Myocyte (in vitro differentiated cells): ENCODE measurements at regions not wholly inside any gene's neighbourhood (a gene's known extent, or its start where the extent isn't known, plus 50 kb on each side); places are given as distances from the start of the nearest gene placed in this dataset.

Source experiments
- DNase-seq: peaks from one replicate; pipeline ENCODE4 v3.0.0-alpha.2; 2012; ENCODE audit warnings: low read depth

DNA sequence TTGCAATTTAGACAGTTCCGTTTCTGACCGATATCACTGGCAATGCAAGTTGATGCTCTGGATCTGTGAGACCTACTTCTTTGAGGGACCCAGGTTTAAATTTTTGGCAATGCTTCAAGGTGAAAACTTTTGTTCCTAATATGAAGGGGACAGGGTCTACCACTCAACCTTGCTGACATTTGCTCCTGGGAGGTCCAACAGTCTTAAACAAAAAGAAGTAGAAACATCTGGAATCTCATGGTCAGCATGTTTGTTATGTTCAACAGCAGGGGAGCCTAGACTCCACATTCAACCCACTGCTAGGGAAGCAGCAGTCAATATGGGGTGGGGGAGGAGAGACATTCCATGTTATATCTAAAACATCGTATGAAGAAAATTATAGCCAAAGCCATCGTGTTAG is 196.4 kb downstream of the SIM1 start:
- no peak for DNase-seq

DNA sequence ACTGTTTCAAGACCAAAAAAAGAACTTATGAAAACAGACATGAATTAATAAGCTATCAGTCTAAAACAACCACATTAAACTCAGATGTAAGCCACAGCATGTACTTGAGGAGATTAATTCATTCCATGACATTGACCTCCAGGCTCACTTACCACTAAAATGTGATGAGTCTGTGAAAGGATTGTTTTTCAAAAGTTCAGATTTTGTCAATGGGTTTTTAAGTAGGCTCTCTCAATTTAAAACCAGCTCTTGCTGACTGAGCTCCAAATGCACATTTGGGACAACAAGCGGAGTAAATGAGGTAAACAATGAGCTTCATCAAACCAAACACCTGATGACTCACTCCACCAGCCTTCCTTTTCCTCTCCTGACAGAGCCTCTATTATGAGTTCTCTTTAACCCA is 197.0 kb downstream of the SIM1 start:
- no peak for DNase-seq

DNA sequence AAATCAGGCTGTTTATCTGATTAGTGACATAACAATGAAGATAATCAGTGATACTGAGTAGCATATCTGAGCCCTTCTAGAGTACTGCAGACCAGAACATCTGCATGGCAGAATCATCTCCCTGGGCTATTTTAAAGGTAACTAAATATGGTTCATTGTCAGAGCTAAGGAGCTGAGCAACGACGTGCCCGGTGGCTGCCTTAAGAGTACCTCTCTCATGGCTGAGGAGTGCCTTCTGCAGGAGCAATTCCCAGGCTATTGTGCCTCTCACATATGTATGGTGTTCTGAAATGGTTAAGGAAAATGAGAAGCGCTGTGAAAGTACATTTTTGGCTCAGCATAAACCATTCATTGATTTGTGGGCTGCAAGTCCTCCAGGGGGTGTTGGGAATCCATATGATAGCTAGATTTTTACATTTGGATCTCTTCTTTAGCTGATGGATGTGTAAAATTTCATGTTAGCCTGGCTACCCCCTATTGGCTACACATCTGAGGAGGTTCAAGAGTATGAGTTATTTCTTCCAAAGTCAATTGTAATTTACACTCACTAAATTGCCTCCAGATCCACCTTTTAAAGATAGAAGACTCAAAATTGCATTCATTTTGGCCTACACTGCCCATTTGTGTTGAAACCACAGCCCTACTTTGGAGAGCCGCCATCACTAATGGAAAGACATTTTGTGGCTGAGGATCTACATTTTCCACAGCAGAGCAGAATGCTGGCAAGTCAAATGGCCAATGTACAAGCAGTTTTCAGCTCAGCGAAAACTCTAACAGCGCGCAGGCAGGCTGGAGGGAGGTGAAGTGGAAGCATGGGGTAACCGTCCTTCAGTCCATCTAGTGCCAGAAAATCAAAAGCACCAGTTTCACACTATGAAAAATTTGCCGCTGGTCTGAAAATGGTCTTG is 198.0 kb downstream of the SIM1 start:
- DNase-seq: peak; percentile 36

DNA sequence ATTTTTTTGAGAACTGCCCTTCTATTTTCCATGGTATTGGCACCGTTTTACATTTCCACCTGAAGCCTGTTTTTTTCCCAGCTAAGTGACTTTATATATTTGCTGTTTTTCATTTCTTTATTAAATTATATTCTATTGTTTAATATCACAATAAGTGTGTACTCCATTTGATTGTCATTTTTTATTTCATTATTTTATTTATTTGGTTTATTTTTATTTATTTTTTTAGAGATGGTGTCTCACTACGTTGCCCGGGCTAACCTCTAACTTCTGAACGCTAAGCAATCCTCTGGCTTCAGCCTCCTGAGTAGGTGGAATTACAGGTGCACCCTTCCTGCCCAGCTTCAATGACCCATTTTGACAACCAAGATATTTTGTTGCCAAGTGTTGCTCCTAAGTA is 202.6 kb downstream of the SIM1 start:
- no peak for DNase-seq

DNA sequence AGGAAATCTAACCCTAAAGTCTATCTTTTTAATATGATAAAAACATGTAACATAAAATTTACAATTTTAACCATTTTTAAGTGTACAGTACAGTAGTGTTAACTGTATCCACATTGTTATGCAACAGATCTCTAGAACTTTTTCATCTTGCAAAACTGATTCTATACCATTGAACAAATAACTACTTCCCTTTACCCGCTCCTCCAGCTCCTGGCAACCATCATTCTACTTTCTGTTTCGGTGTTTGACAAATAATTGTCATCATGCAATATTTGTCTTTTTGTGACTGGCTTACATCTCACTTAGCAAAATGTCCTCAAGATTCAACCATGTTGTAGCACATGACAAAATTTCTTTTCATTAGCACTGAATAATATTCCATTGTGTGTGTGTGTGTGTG is 203.2 kb downstream of the SIM1 start:
- DNase-seq: no peak

DNA sequence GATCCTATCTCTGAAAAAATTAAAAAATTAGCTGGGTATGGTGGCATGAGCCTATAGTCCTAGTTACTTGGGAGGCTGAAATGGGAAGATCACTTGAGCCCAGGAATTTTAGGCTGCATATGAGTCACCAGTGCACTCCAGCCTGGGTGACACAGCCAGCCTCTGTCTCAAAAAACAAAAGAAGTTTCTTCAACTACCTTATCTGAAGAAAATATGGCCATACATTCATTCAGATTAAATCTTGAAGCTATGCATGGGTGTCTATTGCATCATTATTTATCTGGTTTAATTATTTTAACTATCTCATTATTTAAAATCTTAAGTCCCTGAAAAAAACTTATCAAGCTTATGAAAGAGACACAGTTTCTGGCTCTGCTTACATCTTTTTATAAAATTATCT is 204.1 kb downstream of the SIM1 start:
- DNase-seq: no peak

DNA sequence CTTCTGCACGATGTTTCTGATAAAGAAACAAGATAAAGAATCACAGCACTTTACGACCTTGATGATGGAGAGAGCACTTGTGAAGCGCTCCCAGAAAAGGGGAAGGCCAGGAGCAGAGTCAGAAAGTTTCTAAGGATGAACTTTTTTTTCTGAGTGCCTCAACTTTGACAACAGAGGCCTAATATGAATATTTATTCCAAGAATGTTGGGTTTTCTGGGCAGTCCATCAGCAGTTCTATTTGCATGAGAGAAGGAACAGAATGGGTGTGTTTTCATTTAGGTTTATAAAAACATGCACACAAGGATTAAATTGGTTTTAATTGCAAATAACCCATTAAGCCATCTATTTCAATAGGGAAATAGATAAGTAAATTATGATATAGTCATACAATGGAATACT is 204.9 kb downstream of the SIM1 start:
- DNase-seq: no peak

DNA sequence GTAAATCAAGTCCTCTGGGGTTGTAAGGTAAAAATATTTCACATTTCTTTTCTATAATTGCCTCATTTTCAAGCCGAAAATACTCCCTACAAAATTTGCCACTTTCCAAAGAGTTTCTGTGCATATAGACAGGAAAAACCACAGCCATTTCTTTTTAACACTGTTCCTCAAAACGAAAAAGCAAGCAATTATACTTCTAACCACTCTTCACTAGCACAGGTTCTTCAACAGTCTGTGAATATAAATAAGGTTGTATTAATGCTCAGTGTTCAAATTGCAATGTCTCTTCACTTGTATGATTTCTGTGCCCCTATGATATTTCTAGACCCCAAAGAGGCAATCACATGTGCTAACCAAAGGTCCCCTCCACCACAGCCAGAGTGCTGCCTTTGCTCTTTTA is 206.0 kb downstream of the SIM1 start:
- no peak for DNase-seq

DNA sequence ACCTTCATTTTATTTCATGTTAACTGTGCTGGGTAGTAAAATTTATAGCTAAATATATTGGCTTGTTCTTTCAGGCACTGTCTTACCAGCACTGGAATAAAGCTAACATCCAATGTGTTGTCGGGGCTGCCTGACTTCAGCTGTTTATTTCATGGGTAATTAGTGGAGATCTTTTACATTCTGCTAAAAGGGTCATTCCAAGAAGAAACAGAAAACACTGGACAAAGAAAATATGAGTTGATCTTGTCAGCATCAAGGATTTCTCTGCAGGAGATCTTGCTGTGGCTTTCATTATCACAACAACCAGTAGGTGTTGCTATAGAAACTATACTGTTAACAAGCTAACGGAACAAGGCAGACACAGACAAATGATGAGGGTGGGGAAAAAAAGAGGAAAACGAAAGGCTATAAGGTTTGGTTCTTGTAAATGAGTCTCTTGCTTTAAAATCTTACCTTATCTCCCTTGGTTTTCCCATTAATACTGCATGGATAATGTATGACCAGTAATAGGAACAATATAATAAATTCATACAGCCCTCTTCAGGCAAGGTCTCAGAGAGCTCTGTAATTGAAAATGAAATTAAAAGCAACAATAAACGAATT is 206.8 kb downstream of the SIM1 start:
- peak; percentile 52 for DNase-seq

DNA sequence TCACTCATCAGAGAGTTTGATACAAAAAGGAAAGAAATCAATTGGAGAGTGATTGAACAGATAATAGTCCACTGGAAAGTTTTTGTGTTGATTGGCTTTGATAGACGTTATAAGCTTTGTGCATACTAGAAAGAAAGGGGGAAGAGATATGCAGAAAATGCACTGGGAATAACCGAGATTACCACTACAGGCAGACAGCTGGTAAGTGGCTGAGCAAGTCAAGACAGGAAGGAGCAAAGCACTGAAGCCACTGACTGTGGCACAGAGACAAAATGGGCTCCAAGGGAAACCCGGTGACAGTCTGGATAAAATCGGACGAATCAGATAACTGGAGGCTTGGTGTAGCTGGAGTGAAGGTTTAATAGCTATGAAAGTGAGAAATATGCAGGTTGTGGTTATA is 209.0 kb downstream of the SIM1 start:
- peak; percentile 77 for DNase-seq

DNA sequence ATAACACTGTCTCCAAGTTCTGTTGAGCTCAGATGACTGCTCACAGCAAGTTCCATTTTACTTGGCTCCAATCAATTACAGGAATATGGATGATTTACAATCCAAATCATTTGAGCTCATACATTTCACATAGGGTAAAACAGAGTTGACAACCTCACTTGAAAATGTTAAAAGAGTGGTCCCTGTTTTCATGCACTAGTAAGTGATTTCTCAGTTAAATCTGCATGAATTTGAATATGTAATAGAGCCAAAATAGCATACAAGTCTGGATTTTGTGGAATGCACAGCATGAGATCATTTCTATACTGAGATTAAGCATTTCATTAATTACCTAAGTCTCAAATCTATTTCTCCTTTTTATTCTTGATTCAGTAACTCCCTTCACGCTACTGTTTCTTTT is 217.6 kb downstream of the SIM1 start:
- DNase-seq: no peak

DNA sequence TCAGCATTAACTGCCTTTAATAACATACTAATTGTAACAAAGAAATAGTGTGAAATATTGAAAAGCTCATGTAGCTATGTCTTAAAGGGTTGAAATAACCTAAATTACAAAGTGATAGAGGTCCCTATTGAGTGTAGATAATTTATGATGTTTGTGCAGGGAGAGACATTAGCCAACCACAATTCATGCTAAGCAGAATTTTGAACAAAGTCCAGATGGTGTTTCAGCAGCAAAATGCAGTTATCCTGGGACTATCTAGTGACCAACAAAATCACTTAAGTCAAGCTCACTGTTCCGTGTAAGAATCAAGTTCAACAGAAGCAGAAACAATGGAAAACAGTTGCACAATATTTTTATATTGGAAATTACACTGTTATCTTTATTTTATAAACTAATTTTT is 218.5 kb downstream of the SIM1 start:
- DNase-seq: no peak

DNA sequence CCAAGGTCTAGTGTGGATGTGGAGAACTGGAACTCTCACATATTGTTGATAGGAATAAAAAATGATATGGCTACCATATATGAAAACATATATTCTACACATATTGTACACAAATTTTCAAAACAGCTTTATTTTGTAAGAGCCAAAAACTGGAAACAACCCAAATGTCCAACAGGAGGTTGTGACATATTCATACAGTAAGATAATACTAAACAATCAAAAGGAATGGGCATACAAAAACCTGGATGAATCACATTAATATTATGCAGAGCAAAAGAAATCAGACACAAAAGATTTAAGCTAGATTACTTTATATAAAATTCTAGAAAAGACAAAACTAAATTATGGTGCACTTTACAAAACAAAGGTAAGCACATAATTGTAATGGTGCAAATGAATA is 223.9 kb downstream of the SIM1 start:
- DNase-seq: no peak

DNA sequence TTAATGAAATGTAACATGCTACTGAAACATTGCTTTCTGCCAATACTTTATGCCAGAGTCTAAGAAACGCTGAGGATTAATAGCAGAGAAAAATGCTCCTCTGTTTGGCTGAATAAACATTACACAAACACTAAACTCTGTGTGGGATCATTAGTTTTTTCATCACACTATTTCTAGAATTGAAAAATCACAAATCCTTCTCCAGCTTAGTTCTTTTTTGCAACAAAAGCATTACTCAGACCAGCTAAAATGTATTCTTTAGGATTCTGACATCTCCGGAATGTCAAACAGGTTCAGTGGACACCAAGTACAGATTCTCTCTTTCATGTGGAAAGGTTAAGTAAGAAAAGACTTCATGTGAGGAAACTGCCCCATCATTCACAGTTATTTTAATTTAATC is 226.9 kb downstream of the SIM1 start:
- DNase-seq: no peak

DNA sequence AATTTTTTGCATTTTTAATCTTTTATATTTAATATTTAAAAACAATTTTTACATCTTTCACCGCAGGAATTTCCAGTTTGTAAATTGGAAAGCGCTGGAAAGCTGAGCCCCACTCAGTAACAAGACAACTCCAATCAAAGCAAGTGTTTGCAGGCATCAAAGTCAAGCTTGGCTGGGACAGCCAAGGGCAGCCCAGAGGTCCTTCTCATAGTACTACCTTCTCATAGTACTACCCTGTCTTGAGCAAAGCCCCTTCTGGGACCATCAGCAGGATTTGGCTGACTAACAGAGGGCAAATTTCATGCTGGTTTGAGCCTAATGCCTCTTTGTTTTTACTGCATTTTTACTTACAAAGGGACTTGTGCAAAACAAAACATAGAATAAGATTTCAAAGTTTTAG is 228.3 kb downstream of the SIM1 start:
- DNase-seq: no peak

DNA sequence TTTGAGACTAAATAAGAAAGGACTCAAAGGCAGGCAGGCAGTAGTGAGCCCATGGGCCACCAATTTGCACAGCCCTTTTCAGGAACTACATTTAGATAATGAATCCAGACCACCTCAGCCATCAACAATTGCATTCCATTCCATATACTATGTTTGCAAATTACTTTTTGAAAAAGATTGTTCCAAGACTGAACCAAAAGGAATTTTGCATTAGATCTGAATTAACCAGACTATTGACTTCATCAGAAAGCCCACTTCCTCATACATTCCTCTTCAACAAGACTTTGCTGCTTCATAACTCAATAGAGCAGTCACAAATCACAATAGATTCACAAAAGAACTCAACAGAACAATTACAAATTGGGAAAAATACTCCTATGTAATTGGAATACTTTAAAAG is 229.1 kb downstream of the SIM1 start:
- no peak for DNase-seq

DNA sequence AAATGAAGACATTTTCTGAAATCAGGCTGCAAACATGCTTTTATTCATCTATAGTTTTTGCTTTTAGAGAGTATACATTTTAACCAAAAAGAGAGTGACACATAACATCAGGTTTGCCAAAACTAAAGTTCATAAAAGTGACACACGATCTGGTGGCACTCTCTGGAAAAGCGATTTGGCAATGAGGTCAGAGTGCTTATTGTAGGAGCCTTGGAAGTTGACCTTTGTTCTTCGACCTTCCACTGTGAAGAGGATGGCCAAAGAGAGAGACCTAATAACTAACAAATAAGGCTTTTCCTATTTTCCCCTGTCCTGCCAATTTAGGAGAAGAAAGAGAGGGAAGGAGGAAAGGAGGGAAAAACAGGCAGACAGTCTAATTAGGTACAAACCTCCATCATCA is 230.1 kb downstream of the SIM1 start:
- no peak for DNase-seq

DNA sequence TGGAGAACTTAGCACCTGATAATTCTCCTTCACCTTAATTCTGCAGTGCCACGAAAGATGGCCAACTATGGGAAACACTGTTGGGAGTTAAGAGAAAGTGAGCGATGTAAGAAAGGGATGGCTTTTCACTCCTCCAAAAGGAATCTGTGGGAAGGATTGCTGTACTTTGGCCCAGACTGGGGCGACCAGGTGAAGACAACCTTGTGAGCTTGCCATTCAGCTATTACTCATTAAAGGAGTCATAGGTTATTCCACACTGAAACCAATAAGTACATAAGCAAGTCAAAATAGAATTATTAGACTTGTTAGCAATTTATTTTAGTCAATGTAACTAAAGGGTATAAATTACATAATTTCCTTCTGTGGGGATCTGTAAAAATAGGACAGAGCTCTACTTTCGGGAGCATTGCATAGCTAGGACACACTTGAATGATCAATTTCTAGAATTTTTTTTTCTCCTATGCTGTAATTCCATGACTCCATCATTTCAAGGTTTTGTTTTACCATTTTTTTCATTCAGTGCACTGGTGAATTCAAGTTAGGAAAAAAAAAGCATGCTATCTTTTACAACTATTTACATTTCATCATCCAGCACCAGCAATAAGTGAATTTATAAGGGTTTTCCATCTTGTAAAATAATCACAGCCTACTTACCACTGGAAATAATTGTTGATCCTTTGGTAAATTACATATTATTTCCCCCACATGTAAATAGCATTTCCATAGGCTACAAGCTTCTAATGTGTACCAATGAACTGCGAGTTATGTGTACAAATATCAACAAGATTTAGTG is 231.7 kb downstream of the SIM1 start:
- no peak for DNase-seq

DNA sequence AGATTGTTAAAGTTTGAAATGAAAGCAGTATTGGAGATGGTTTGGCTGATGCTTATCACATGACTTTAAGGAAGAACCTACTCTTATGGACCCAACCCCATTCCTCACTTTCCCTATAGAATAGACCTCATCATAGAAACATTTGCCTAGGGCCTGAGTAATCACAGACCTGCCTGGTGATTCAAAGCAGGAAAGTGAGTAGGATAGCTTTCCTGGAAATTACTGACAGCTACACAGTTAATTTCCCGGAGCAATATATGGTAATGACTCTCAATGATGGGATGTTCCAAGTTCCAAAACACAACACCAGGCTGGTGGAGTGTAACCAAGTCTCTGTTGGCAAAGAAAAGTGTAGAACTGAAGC is 233.8 kb downstream of the SIM1 start:
- DNase-seq: no peak

DNA sequence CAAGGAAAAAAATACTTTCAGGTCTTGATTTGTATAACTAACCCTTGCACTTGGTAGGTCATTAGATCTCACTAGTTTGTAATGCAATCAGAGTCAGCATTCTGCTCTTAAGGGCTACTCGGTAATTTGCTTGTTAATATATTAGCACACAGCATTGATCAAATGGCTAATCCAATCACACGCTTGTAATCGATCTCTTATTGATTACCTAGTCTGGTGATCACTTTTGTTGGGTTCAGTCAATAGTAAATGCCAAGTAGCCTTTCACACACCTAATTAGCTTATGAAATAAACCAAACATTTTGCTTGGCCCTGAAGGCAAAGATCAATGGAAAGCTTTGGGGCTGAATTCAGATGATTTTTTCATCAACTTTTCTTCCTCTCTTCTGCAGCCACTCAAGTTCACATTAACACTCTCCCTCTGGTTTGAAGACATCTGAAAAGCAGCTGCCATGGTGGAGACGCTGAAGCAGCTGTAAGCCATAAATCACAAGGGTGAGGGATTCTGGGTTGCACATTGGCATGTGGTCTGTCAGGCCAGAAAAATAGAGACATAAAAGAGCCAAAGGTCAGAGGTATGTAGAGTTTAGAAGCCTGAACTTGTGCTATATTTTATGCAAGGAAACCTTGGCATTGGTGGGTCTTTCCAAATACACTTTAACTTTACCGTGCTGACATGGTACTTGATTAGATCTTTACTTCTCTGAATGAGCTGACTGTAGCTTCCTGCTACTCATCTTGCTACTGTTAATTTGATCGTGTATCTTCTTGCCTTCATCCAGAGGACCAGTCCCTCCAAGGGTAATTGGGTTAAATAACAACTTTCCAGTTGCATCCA is 234.4 kb downstream of the SIM1 start:
- peak; percentile 98 for DNase-seq

DNA sequence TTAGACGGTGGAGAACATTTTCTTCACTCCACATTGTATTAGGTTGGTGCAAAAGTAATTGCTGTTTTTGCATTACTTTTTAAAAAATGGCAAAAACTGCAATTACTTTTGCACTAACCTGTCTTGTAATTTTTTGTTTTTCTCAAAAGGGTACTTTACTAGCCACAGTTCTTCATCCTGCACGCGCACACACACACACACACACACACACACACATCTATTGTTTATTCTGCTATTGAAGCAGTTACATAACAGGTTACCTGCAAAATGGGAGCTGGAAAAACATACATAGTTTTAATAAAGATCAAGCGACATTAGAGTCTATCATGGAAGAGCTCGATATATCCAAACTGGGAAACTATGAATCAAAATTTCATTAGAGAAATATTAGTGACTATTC is 235.2 kb downstream of the SIM1 start:
- no peak for DNase-seq
